ENCODE measurements at regions not wholly inside any gene's neighbourhood (a gene's known extent, or its start where the extent isn't known, plus 50 kb on each side); places are given as distances from the start of the nearest gene placed in this dataset.

DNA sequence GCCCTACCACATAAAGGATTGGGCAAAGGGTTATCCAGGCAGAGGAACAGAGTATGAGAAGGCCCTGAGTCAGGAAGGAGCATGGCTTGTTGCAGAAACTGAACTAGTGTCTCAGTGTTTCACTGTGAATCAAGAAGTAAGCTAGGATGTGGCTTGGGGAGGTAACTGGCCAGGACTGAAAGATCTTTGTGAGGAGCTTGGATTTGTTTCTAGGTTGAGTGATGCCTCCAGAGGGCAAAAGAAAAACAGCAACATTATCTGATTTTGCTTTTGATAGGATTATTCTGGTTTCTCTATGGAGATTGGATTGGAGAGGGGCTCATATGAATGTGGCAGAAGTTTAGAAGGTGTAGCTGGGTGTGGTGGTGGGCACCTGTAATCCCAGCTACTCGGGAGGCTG, 137.9 kb upstream of the HDAC9 start:
- 92 to 95% methylated on average over 1 of the region's 1 CpG for WGBS, 2 donors
- Histone ChIP-seq H3K4me3 (no peak overlapping the region), H3K36me3 (no peaks in the 10 kb centered on the region), H3K27ac (no peak overlapping the region), H3K4me1 (peaks cover 0 to 15% (median 15%) of the 10 kb centered on the region in 4 donors), H3K27me3 (no peaks in the 10 kb centered on the region), H3K9me3 (no peaks in the 10 kb centered on the region)
- intact Hi-C loops (cut with DNase I) = loop anchor here (5.0 kb wide), 1 partner anchor 310 kb away; no protein-coding TSS in a partner anchor
- no peak for TF ChIP-seq EP300 (IDR thresholded peaks at IDR 0.05)
- no peak for TF ChIP-seq POLR2AphosphoS5 (IDR thresholded peaks at IDR 0.05)
- TF ChIP-seq, protein P1, sequence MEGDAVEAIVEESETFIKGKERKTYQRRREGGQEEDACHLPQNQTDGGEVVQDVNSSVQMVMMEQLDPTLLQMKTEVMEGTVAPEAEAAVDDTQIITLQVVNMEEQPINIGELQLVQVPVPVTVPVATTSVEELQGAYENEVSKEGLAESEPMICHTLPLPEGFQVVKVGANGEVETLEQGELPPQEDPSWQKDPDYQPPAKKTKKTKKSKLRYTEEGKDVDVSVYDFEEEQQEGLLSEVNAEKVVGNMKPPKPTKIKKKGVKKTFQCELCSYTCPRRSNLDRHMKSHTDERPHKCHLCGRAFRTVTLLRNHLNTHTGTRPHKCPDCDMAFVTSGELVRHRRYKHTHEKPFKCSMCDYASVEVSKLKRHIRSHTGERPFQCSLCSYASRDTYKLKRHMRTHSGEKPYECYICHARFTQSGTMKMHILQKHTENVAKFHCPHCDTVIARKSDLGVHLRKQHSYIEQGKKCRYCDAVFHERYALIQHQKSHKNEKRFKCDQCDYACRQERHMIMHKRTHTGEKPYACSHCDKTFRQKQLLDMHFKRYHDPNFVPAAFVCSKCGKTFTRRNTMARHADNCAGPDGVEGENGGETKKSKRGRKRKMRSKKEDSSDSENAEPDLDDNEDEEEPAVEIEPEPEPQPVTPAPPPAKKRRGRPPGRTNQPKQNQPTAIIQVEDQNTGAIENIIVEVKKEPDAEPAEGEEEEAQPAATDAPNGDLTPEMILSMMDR (IDR thresholded peaks at IDR 0.05) = no peak
- no peak for TF ChIP-seq POLR2A (IDR thresholded peaks at IDR 0.05)
- no peak for DNase-seq

DNA sequence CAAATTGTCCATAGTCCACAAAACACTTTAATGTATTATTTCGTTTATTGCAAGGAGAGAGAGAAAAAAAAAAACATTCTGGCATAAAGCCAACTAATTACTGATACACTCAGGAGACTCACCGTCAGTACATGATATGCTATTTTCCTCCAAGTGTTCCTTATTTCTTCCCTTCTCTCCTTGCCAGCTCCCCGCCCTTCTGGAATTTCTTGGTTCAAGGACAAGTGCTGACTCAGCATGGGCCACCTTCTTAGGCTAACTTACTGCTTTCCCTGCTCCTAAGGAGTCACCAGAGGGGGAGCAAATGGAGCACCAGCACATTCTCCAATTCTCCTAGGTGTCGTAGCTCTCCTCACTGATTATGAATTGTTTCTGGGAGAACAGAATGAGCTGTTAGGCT, 133.8 kb upstream of the HDAC9 start:
- intact Hi-C loops (cut with DNase I) = no loop called here
- no peaks in the 10 kb centered on the region for H3K36me3 ChIP-seq
- H3K4me1 ChIP-seq = no peaks in the 10 kb centered on the region
- H3K4me3 ChIP-seq = no peak overlapping the region
- WGBS, 2 donors = 40 to 73% methylated on average over 4 of the region's 4 CpGs
- no peaks in the 10 kb centered on the region for H3K27me3 ChIP-seq
- no peaks in the 10 kb centered on the region for H3K9me3 ChIP-seq
- TF ChIP-seq, protein P1 (IDR thresholded peaks at IDR 0.05) = no peak
- no peak for TF ChIP-seq POLR2A (IDR thresholded peaks at IDR 0.05)
- TF ChIP-seq POLR2AphosphoS5 (IDR thresholded peaks at IDR 0.05) = peak in 1 of 4 donors; percentile 25
- no peak overlapping the region for H3K27ac ChIP-seq
- no peak for DNase-seq

DNA sequence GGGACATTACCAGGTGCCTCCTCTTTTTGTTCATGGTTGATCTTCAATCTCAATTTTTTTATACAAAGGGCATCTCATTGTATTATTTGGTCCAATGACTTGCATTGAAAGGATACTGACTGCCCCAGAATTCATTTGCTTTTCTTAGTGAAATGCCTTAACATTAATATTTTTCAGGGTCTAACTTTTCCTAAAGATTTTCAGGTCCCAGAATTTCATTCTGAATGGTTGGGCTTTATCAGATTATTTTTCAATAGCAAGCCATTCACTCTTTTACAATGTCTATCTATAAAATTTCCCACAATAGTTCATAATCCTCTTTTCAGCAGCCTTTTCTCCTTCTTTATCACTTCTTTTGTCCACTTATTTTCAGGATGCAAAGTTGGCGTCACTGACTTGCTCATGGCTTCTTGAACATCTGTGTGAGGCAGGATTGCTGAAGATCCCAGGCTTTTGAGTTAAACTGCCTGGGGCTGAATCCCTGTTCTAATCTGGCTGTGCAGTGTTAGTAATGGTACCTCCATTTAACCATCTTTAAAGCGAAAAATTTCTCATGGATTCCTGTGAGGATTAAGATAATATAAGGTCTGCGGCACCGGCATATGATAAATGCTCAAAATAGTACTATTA, 131.7 kb upstream of the HDAC9 start:
- intact Hi-C loops (cut with DNase I) = no loop called here
- WGBS, 2 donors = 90 to 95% methylated on average over 4 of the region's 4 CpGs
- no peaks in the 10 kb centered on the region for H3K4me1 ChIP-seq
- TF ChIP-seq, protein P1 (IDR thresholded peaks at IDR 0.05) = no peak
- TF ChIP-seq POLR2AphosphoS5 (IDR thresholded peaks at IDR 0.05) (no peak), POLR2A (IDR thresholded peaks at IDR 0.05) (no peak), EP300 (IDR thresholded peaks at IDR 0.05) (no peak)
- no peaks in the 10 kb centered on the region for H3K9me3 ChIP-seq
- H3K27me3 ChIP-seq = no peaks in the 10 kb centered on the region
- no peak overlapping the region for H3K4me3 ChIP-seq
- H3K36me3 ChIP-seq = no peaks in the 10 kb centered on the region
- no peak overlapping the region for H3K27ac ChIP-seq
- no peak for DNase-seq

DNA sequence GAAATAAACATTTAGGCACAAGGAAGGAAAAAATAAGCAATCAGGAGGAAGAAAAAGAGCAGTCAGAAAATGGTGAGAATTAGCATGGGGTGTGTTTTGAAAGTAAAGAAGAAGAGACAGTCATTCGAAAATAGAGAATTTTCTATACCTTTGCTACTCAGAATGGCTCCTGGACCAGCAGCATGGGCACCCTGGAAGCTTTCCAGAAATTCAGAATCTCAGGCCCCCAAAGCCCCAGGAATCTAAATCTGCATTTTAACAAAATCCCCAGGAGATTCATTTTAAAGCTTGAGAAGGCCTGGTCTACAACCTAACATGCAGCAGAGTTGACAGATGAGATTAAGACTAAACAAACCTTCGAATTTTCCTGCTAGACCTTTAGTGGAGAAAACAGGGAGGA, 131.2 kb upstream of the HDAC9 start:
- Histone ChIP-seq H3K4me1 (no peaks in the 10 kb centered on the region), H3K9me3 (no peaks in the 10 kb centered on the region), H3K36me3 (no peaks in the 10 kb centered on the region), H3K27me3 (no peaks in the 10 kb centered on the region), H3K4me3 (no peak overlapping the region), H3K27ac (no peak overlapping the region)
- no peak for DNase-seq
- intact Hi-C loops (cut with DNase I) = no loop called here
- TF ChIP-seq POLR2AphosphoS5 (IDR thresholded peaks at IDR 0.05) (no peak), POLR2A (IDR thresholded peaks at IDR 0.05) (no peak), EP300 (IDR thresholded peaks at IDR 0.05) (no peak)
- TF ChIP-seq, protein P1 (IDR thresholded peaks at IDR 0.05) = no peak
- 79 to 84% methylated on average over 2 of the region's 2 CpGs for WGBS, 2 donors

DNA sequence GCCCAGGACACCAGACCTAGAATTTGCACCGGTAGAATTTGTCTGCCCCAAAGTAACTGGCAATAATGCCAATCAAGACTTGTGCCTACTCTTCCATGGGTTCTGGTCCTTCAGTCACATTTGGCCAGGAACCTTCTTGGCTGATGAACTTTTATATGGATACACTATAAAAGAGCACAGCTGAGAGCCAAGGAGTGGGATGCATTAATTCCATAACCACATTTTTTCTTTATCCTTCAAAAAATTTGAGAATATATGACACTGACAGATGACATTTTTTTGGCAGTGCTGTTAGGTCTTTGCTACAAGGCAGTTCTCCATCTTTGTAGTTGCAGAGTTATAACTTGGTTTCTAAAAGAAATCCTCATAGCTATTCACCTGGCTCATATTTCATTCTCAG, 129.2 kb upstream of the HDAC9 start:
- DNase-seq = no peak
- WGBS, 2 donors = 97 to 98% methylated on average over 1 of the region's 1 CpG
- Histone ChIP-seq H3K4me1 (no peaks in the 10 kb centered on the region), H3K27ac (no peak overlapping the region), H3K36me3 (no peaks in the 10 kb centered on the region), H3K27me3 (no peaks in the 10 kb centered on the region), H3K4me3 (no peak overlapping the region), H3K9me3 (no peaks in the 10 kb centered on the region)
- intact Hi-C loops (cut with DNase I) = no loop called here
- TF ChIP-seq, protein P1 (IDR thresholded peaks at IDR 0.05) = no peak
- TF ChIP-seq EP300 (IDR thresholded peaks at IDR 0.05) (no peak), POLR2A (IDR thresholded peaks at IDR 0.05) (no peak), POLR2AphosphoS5 (IDR thresholded peaks at IDR 0.05) (no peak)
